Tibial nerve (tissue), 4 donors: ENCODE measurements at regions not wholly inside any gene's neighbourhood (a gene's known extent, or its start where the extent isn't known, plus 50 kb on each side); places are given as distances from the start of the nearest gene placed in this dataset.

ENCODE experiments used
- CTCF ChIP-seq, 5 experiments: fragments of 200-600 bp in 3 of 5; fragments of 450-650 bp in 2 of 5; sonication (generic) in 3 of 5; IDR thresholded peaks; one replicate each; pipeline ENCODE4 v1.5.1; 2016 to 2019; ENCODE audit warnings: antibody characterized with exemption in 5 of 5, mild to moderate bottlenecking in 3 of 5, moderate library complexity in 2 of 5
- EP300 ChIP-seq, 2 donors: sonication (generic); formaldehyde crosslinking; IDR thresholded peaks; one replicate each; pipeline ENCODE4 v1.6.1; 2017; ENCODE audit warnings: antibody characterized with exemption in 2 of 2, mild to moderate bottlenecking in 1 of 2
- POLR2A ChIP-seq, 2 donors: fragments of 450-650 bp; IDR thresholded peaks; one replicate each; pipeline ENCODE4 v1.6.1; 2017; ENCODE audit warnings: antibody characterized with exemption in 2 of 2, mild to moderate bottlenecking in 2 of 2, moderate library complexity in 2 of 2

DNA sequence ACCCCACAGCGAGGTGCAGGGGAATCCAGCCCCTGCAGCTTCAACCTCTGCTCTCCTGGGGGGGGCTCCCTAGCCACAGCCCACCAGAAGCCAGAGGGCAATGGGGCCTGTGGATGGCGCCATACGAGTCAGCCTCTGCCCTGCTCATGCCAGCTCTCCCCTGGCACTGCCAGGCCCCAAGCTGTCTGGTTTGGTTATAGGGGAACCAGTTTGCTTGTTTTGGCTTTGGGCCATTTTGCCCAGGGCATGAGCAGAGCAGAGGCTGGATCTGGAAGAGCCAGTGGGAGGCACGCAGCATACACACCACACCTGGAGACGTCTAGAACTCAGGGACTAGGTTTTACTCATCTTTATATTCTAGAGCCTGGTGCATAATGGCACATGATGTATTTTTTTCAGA is 66.7 kb upstream of the SLC22A16 start:
- no peak for TF ChIP-seq EP300 (IDR thresholded peaks at IDR 0.05)
- TF ChIP-seq CTCF (IDR thresholded peaks at IDR 0.05): no peak
- TF ChIP-seq POLR2A (IDR thresholded peaks at IDR 0.05): no peak
